ENCODE measurements at regions not wholly inside any gene's neighbourhood (a gene's known extent, or its start where the extent isn't known, plus 50 kb on each side); places are given as distances from the start of the nearest gene placed in this dataset.

GRCh38 chr21:14879458-14879857 is 185.3 kb downstream of the NRIP1 start:
- TF ChIP-seq CTCF (IDR thresholded peaks at IDR 0.05; ENCODE audit: low read depth, low read length) (no peak), EZH2phosphoT487 (IDR thresholded peaks at IDR 0.05; ENCODE audit: low read depth) (no peak)

Data from OCI-LY3 (cell line).